ENCODE measurements at regions not wholly inside any gene's neighbourhood (a gene's known extent, or its start where the extent isn't known, plus 50 kb on each side); places are given as distances from the start of the nearest gene placed in this dataset.
"Not testable (repeated sequence)": the region's sequence is repeated elsewhere in the genome, so short reads cannot be mapped to it uniquely, and the experiment has no call there.

GRCh38 chr10:33102071-33102470 lies 144.0 kb upstream of the ITGB1 start:
- DNase-seq (ENCODE audit: low read depth in 2 of 2) = no peak

- no peak for DNase-seq (ENCODE audit: low read depth in 2 of 2)
These were observed 143.4 kb upstream of the ITGB1 start for GRCh38 chr10:33101392-33101787.

GRCh38 chr10:33100781-33101391 lies 142.9 kb upstream of the ITGB1 start:
- DNase-seq (ENCODE audit: low read depth in 2 of 2) = no peak

- no peak for DNase-seq (ENCODE audit: low read depth in 2 of 2)
These were observed 141.7 kb upstream of the ITGB1 start for GRCh38 chr10:33099748-33100147.

GRCh38 chr10:33098951-33099663 lies 141.1 kb upstream of the ITGB1 start:
- no peak for DNase-seq (ENCODE audit: low read depth in 2 of 2)

- DNase-seq (ENCODE audit: low read depth in 2 of 2) = no peak
These were observed 138.1 kb upstream of the ITGB1 start for GRCh38 chr10:33095867-33096815.

GRCh38 chr10:33094263-33095051 lies 136.4 kb upstream of the ITGB1 start:
- DNase-seq (ENCODE audit: low read depth in 2 of 2) = no peak

GRCh38 chr10:33093362-33093761 lies 135.3 kb upstream of the ITGB1 start:
- DNase-seq (ENCODE audit: low read depth in 2 of 2) = no peak

- DNase-seq (ENCODE audit: low read depth in 2 of 2) = no peak
These were observed 134.6 kb upstream of the ITGB1 start for GRCh38 chr10:33092596-33092995.

GRCh38 chr10:33091201-33091600 lies 133.2 kb upstream of the ITGB1 start:
- DNase-seq (ENCODE audit: low read depth in 2 of 2) = no peak

GRCh38 chr10:33088990-33089389 lies 131.0 kb upstream of the ITGB1 start:
- DNase-seq (ENCODE audit: low read depth in 2 of 2) = no peak

GRCh38 chr10:33087922-33088321 lies 129.9 kb upstream of the ITGB1 start:
- no peak for DNase-seq (ENCODE audit: low read depth in 2 of 2)

- no peak for DNase-seq (ENCODE audit: low read depth in 2 of 2)
These were observed 129.1 kb upstream of the ITGB1 start for GRCh38 chr10:33087152-33087551.

- no peak for DNase-seq (ENCODE audit: low read depth in 2 of 2)
These were observed 128.1 kb upstream of the ITGB1 start for GRCh38 chr10:33086100-33086499.

GRCh38 chr10:33085313-33085833 lies 127.3 kb upstream of the ITGB1 start:
- no peak for DNase-seq (ENCODE audit: low read depth in 2 of 2)

- DNase-seq (ENCODE audit: low read depth in 2 of 2) = no peak
These were observed 126.4 kb upstream of the ITGB1 start for GRCh38 chr10:33084453-33084852.

GRCh38 chr10:33082373-33082895 lies 124.4 kb upstream of the ITGB1 start:
- DNase-seq (ENCODE audit: low read depth in 2 of 2) = no peak

GRCh38 chr10:33080467-33080866 lies 122.4 kb upstream of the ITGB1 start:
- DNase-seq (ENCODE audit: low read depth in 2 of 2) = not testable (repeated sequence)

- no peak for DNase-seq (ENCODE audit: low read depth in 2 of 2)
These were observed 116.4 kb upstream of the ITGB1 start for GRCh38 chr10:33074443-33074842.

- DNase-seq (ENCODE audit: low read depth in 2 of 2) = no peak
These were observed 115.8 kb upstream of the ITGB1 start for GRCh38 chr10:33073641-33074415.
